Right atrium auricular region (tissue), 2 donors: ENCODE measurements at regions not wholly inside any gene's neighbourhood (a gene's known extent, or its start where the extent isn't known, plus 50 kb on each side); places are given as distances from the start of the nearest gene placed in this dataset.

Experiments used
- DNase-seq: peaks from one replicate; pipeline ENCODE4 v3.0.0-alpha.2; 2019; ENCODE audit warnings: low spot score
- H3K27ac ChIP-seq, 2 donors: fragments of 200-600 bp; sonication (generic); 1 replicate in 1 of 2; 2 replicates in 1 of 2; pipeline ENCODE4 v1.5.1; 2016 to 2019
- H3K27me3 ChIP-seq, 2 donors: fragments of 200-600 bp; sonication (generic); one replicate each; pipeline versions ENCODE4 v1.5.1 to v1.6.0; 2017 to 2019
- H3K36me3 ChIP-seq: fragments of 200-600 bp; sonication (generic); one replicate; pipeline ENCODE4 v1.5.1; 2016
- H3K4me1 ChIP-seq, 2 donors: fragments of 200-600 bp; sonication (generic); one replicate each; pipeline versions ENCODE4 v1.5.1 to v1.6.0; 2017 to 2019
- H3K4me3 ChIP-seq, 2 donors: fragments of 200-600 bp; sonication (generic); 1 replicate in 1 of 2; 2 replicates in 1 of 2; pipeline ENCODE4 v1.5.1; 2017 to 2019; ENCODE audit warnings: mild to moderate bottlenecking in 1 of 2, moderate library complexity in 1 of 2
- H3K9me3 ChIP-seq, 2 donors: fragments of 200-600 bp; sonication (generic); one replicate each; pipeline ENCODE4 v1.5.1; 2019
- CTCF ChIP-seq, 2 donors: fragments of 200-600 bp; sonication (generic); IDR thresholded peaks; one replicate each; pipeline ENCODE4 v1.5.1; 2019; ENCODE audit warnings: antibody characterized with exemption in 2 of 2

- TF ChIP-seq CTCF (IDR thresholded peaks at IDR 0.05): no peak
- H3K4me1 ChIP-seq: no peaks in the 10 kb centered on the region
- H3K27ac ChIP-seq: no peak overlapping the region
- H3K4me3 ChIP-seq: no peak overlapping the region
- no peaks in the 10 kb centered on the region for H3K36me3 ChIP-seq
- H3K27me3 ChIP-seq: no peaks in the 10 kb centered on the region
- no peak for DNase-seq
- H3K9me3 ChIP-seq: no peaks in the 10 kb centered on the region
These were observed 92.4 kb upstream of the CPLX2 start for GRCh38 chr5:175778951-175779503.

DNA sequence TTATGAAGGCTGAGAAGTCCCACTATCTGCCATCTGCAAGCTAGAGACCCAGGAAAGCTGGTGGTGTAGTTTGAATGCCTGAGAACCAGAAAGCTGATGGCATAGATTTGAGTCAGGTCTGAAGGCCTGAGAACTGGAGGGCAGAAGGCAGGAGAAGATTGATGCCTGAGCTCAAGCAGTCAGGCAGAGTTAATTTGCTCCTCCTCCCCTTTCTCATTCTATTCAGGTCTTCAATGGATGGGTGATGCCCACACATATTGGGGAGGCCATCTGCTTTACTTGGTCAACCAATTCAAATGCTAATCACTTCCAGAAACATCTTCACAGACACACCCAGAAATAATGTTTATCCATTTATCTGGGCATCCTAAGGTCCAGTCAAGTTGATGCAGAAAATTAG is 87.6 kb upstream of the CPLX2 start:
- TF ChIP-seq CTCF (IDR thresholded peaks at IDR 0.05): no peak
- H3K36me3 ChIP-seq: no peaks in the 10 kb centered on the region
- no peaks in the 10 kb centered on the region for H3K9me3 ChIP-seq
- H3K4me3 ChIP-seq: no peak overlapping the region
- no peak for DNase-seq
- H3K4me1 ChIP-seq: no peaks in the 10 kb centered on the region
- H3K27ac ChIP-seq: no peak overlapping the region
- H3K27me3 ChIP-seq: no peaks in the 10 kb centered on the region

GRCh38 chr5:175784230-175784629 is 87.1 kb upstream of the CPLX2 start:
- no peaks in the 10 kb centered on the region for H3K4me1 ChIP-seq
- TF ChIP-seq CTCF (IDR thresholded peaks at IDR 0.05): no peak
- DNase-seq: no peak
- no peaks in the 10 kb centered on the region for H3K36me3 ChIP-seq
- no peak overlapping the region for H3K27ac ChIP-seq
- no peaks in the 10 kb centered on the region for H3K9me3 ChIP-seq
- H3K27me3 ChIP-seq: no peaks in the 10 kb centered on the region
- H3K4me3 ChIP-seq: no peak overlapping the region

DNA sequence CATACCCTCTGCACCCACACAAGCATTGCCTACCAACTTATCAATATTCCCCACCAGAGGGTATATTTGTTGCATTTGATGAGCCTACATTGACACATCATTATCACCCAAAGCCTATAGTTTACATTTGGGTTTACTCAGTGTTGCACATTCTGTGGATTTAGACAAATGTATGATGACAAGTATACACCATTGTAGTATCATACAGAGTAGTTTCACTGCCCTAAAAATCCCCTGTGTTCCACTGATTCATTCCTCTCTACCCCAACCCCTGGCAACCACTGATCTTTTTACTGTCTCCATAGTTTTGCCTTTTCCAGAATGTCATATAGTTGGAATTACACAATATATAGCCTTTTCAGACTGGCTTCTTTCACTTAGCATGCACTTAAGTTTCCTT is 85.7 kb upstream of the CPLX2 start:
- no peak for DNase-seq
- no peaks in the 10 kb centered on the region for H3K36me3 ChIP-seq

GRCh38 chr5:175788155-175788787 is 83.1 kb upstream of the CPLX2 start:
- Histone ChIP-seq H3K4me3 (no peak overlapping the region), H3K9me3 (no peaks in the 10 kb centered on the region), H3K4me1 (no peaks in the 10 kb centered on the region), H3K27ac (no peak overlapping the region), H3K27me3 (no peaks in the 10 kb centered on the region), H3K36me3 (no peaks in the 10 kb centered on the region)
- TF ChIP-seq CTCF (IDR thresholded peaks at IDR 0.05): no peak
- no peak for DNase-seq

More for the DNA sequence above, 85.7 kb upstream of the CPLX2 start:
- Histone ChIP-seq H3K4me1 (no peaks in the 10 kb centered on the region), H3K27ac (no peak overlapping the region), H3K4me3 (no peak overlapping the region), H3K9me3 (no peaks in the 10 kb centered on the region), H3K27me3 (no peaks in the 10 kb centered on the region)
- TF ChIP-seq CTCF (IDR thresholded peaks at IDR 0.05): no peak

GRCh38 chr5:175789670-175790069 is 81.7 kb upstream of the CPLX2 start:
- Histone ChIP-seq H3K27ac (no peak overlapping the region), H3K27me3 (no peaks in the 10 kb centered on the region), H3K4me1 (no peaks in the 10 kb centered on the region), H3K4me3 (no peak overlapping the region), H3K9me3 (no peaks in the 10 kb centered on the region), H3K36me3 (no peaks in the 10 kb centered on the region)
- no peak for DNase-seq
- no peak for TF ChIP-seq CTCF (IDR thresholded peaks at IDR 0.05)
